Right lobe of liver (tissue), 4 donors: ENCODE measurements at regions not wholly inside any gene's neighbourhood (a gene's known extent, or its start where the extent isn't known, plus 50 kb on each side); places are given as distances from the start of the nearest gene placed in this dataset.

Source experiments
- CTCF ChIP-seq, 4 donors: fragments of 200-600 bp in 3 of 4; fragments of 450-650 bp in 1 of 4; IDR thresholded peaks; one replicate each; pipeline versions ENCODE4 v1.5.1 to v1.8.0; 2016 to 2022; ENCODE audit warnings: antibody characterized with exemption in 4 of 4, mild to moderate bottlenecking in 2 of 4
- POLR2A ChIP-seq: fragments of 450-650 bp; IDR thresholded peaks from one replicate; pipeline ENCODE4 v1.6.1; 2017; ENCODE audit warnings: antibody characterized with exemption, mild to moderate bottlenecking
- donor health status: DM: no; HTN: no; CAD: no.
- donor health status: DM: no; HTN: no; CAD: no.
- donor health status: DM: no; HTN: yes; CAD: no.

- TF ChIP-seq CTCF (IDR thresholded peaks at IDR 0.05) = no peak
- no peak for TF ChIP-seq POLR2A
Measured at GRCh38 chr3:8313560-8314267, 187.9 kb upstream of the LMCD1 start.
